ENCODE measurements at regions not wholly inside any gene's neighbourhood (a gene's known extent, or its start where the extent isn't known, plus 50 kb on each side); places are given as distances from the start of the nearest gene placed in this dataset.
"Not testable (repeated sequence)": the region's sequence is repeated elsewhere in the genome, so short reads cannot be mapped to it uniquely, and the experiment has no call there.

- no peak for DNase-seq (ENCODE audit: low read depth)
Measured at GRCh38 chr9:100803956-100804355, 224.6 kb upstream of the PLPPR1 start.

GRCh38 chr9:100811643-100812042 lies 216.9 kb upstream of the PLPPR1 start:
- DNase-seq (ENCODE audit: low read depth): no peak

GRCh38 chr9:100813871-100814270 lies 214.7 kb upstream of the PLPPR1 start:
- DNase-seq (ENCODE audit: low read depth): no peak

- no peak for DNase-seq (ENCODE audit: low read depth)
Measured at GRCh38 chr9:100819980-100820379, 208.5 kb upstream of the PLPPR1 start.

- not testable (repeated sequence) for DNase-seq (ENCODE audit: low read depth)
Measured at GRCh38 chr9:100833035-100833434, 195.5 kb upstream of the PLPPR1 start.

- no peak for DNase-seq (ENCODE audit: low read depth)
Measured at GRCh38 chr9:100838857-100839256, 189.7 kb upstream of the PLPPR1 start.

GRCh38 chr9:100848726-100849125 lies 179.8 kb upstream of the PLPPR1 start:
- DNase-seq (ENCODE audit: low read depth): no peak

- DNase-seq (ENCODE audit: low read depth): no peak
Measured at GRCh38 chr9:100852088-100852487, 176.4 kb upstream of the PLPPR1 start.

- no peak for DNase-seq (ENCODE audit: low read depth)
Measured at GRCh38 chr9:100856238-100856637, 172.3 kb upstream of the PLPPR1 start.

GRCh38 chr9:100865111-100865510 lies 163.4 kb upstream of the PLPPR1 start:
- no peak for DNase-seq (ENCODE audit: low read depth)

- no peak for DNase-seq (ENCODE audit: low read depth)
Measured at GRCh38 chr9:100865648-100866047, 162.9 kb upstream of the PLPPR1 start.

GRCh38 chr9:100869326-100869725 lies 159.2 kb upstream of the PLPPR1 start:
- no peak for DNase-seq (ENCODE audit: low read depth)

- DNase-seq (ENCODE audit: low read depth): no peak
Measured at GRCh38 chr9:100879884-100880283, 148.6 kb upstream of the PLPPR1 start.

- DNase-seq (ENCODE audit: low read depth): no peak
Measured at GRCh38 chr9:100880284-100880683, 148.2 kb upstream of the PLPPR1 start.

- DNase-seq (ENCODE audit: low read depth): no peak
Measured at GRCh38 chr9:100884518-100884917, 144.0 kb upstream of the PLPPR1 start.

- DNase-seq (ENCODE audit: low read depth): no peak
Measured at GRCh38 chr9:100890321-100890720, 138.2 kb upstream of the PLPPR1 start.

- no peak for DNase-seq (ENCODE audit: low read depth)
Measured at GRCh38 chr9:100911273-100911672, 117.3 kb upstream of the PLPPR1 start.

- no peak for DNase-seq (ENCODE audit: low read depth)
Measured at GRCh38 chr9:100913257-100913656, 115.3 kb upstream of the PLPPR1 start.

- DNase-seq (ENCODE audit: low read depth): no peak
Measured at GRCh38 chr9:100914266-100914665, 114.3 kb upstream of the PLPPR1 start.

GRCh38 chr9:100919506-100919905 lies 109.0 kb upstream of the PLPPR1 start:
- DNase-seq (ENCODE audit: low read depth): no peak

GRCh38 chr9:100926366-100926765 lies 102.2 kb upstream of the PLPPR1 start:
- DNase-seq (ENCODE audit: low read depth): no peak

GRCh38 chr9:100927763-100928162 lies 100.8 kb upstream of the PLPPR1 start:
- no peak for DNase-seq (ENCODE audit: low read depth)

- peak; percentile 7 for DNase-seq (ENCODE audit: low read depth)
Measured at GRCh38 chr9:100933656-100934055, 94.9 kb upstream of the PLPPR1 start.

- DNase-seq (ENCODE audit: low read depth): no peak
Measured at GRCh38 chr9:100937382-100937781, 91.1 kb upstream of the PLPPR1 start.
